ENCODE measurements at regions not wholly inside any gene's neighbourhood (a gene's known extent, or its start where the extent isn't known, plus 50 kb on each side); places are given as distances from the start of the nearest gene placed in this dataset.

DNA sequence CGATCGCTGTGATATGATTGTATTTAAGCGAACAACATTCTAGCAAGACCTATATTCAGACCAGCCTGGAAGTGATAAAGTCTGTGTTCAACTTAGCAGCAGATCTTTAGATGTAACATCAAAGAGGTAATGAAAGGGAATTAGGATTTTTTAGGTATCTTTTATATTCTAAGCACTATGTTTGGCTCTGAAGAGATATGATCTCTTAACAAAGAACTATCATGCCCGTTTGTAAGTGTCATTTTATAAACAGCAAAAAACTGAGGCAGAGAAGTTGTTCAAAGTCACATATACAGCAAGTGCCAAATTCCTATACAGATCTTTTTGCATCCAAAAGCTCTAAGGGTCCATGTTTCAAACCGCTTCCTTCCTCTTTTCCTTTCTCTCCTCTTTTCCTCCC, 53.0 kb upstream of the TIAM1 start:
- Histone ChIP-seq H3K4me3 (replicated peaks; ENCODE audit: low read depth, low read length) (no peak overlapping the region), H3K27me3 (replicated peaks; ENCODE audit: control insufficient read depth, insufficient read depth, low read length) (no peaks in the 10 kb centered on the region)

DNA sequence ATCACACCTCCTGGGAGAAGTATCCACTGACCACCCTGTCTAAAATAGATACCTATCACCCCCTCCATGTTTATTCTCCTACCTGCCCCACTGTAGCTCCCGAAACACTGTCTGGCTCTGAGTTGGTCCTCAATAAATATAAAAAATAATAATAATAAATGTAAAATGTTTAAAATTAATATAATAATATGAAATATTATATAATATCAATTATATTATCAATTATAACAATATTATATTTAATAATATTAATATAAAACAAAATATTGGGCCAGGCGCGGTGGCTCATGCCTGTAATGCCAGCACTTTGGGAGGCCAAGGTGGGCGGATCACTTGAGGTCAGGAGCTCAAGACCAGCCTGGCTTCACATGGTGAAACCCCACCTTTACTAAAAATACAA, 52.3 kb upstream of the TIAM1 start:
- DNase-seq (ENCODE audit: extremely low read depth, insufficient read length), result no peak
- TF ChIP-seq, protein P1, sequence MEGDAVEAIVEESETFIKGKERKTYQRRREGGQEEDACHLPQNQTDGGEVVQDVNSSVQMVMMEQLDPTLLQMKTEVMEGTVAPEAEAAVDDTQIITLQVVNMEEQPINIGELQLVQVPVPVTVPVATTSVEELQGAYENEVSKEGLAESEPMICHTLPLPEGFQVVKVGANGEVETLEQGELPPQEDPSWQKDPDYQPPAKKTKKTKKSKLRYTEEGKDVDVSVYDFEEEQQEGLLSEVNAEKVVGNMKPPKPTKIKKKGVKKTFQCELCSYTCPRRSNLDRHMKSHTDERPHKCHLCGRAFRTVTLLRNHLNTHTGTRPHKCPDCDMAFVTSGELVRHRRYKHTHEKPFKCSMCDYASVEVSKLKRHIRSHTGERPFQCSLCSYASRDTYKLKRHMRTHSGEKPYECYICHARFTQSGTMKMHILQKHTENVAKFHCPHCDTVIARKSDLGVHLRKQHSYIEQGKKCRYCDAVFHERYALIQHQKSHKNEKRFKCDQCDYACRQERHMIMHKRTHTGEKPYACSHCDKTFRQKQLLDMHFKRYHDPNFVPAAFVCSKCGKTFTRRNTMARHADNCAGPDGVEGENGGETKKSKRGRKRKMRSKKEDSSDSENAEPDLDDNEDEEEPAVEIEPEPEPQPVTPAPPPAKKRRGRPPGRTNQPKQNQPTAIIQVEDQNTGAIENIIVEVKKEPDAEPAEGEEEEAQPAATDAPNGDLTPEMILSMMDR (IDR thresholded peaks at IDR 0.05; ENCODE audit: insufficient read depth, low read length, poor library complexity, severe bottlenecking), result no peak
- Histone ChIP-seq H3K27me3 (replicated peaks; ENCODE audit: control insufficient read depth, insufficient read depth, low read length) (no peaks in the 10 kb centered on the region), H3K4me3 (replicated peaks; ENCODE audit: low read depth, low read length) (no peak overlapping the region), H3K36me3 (ENCODE audit: control insufficient read depth, insufficient read depth, low read length) (no peaks in the 10 kb centered on the region)

More for the DNA sequence above, 53.0 kb upstream of the TIAM1 start:
- H3K36me3 ChIP-seq (ENCODE audit: control insufficient read depth, insufficient read depth, low read length), result no peaks in the 10 kb centered on the region
- DNase-seq (ENCODE audit: extremely low read depth, insufficient read length), result no peak
- TF ChIP-seq, protein P1 (IDR thresholded peaks at IDR 0.05; ENCODE audit: insufficient read depth, low read length, poor library complexity, severe bottlenecking), result no peak

DNA sequence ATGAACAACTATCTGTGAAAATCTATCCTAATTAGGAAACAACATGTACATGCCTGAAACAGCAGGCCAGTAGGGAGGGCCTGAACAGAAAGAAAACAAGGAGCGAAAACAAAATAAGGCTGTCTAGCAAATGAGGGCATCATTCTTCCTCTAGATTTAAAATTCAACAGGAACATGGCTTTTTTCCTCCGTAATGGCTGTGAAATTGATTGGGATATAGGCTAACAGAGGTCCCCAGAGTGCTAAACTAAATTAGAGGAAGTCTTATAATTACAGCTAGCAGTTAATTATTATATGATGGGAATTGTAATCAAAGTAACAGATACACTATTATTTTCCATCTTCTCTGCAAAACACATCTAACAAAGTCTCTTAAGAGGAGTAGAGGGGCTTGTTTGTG, 51.7 kb upstream of the TIAM1 start:
- TF ChIP-seq, protein P1 (IDR thresholded peaks at IDR 0.05; ENCODE audit: insufficient read depth, low read length, poor library complexity, severe bottlenecking), result no peak
- Histone ChIP-seq H3K36me3 (ENCODE audit: control insufficient read depth, insufficient read depth, low read length) (no peaks in the 10 kb centered on the region), H3K27me3 (replicated peaks; ENCODE audit: control insufficient read depth, insufficient read depth, low read length) (no peaks in the 10 kb centered on the region; the same call in 1 of the 2 replicates), H3K4me3 (replicated peaks; ENCODE audit: low read depth, low read length) (no peak overlapping the region)
- DNase-seq (ENCODE audit: extremely low read depth, insufficient read length), result no peak

DNA sequence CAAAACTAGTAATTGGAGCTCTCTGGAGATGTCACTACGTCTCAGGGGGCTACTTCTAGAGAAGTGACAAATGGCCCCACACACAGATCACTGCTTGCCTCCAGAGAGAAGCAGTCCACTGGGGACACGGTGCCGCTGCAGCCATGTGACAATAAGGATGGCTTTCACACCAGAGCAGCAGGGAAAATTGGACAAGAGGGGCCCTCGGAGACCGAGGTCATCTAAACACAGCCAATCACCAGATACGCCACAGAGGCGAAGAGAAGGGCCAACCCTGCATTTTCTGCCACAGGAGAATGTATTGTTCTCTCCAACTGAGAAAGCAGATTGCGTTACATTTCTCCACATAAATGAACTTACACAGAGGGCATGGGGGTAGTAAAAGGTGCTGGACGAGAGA, 51.2 kb upstream of the TIAM1 start:
- DNase-seq (ENCODE audit: extremely low read depth, insufficient read length), result no peak
- TF ChIP-seq, protein P1 (IDR thresholded peaks at IDR 0.05; ENCODE audit: insufficient read depth, low read length, poor library complexity, severe bottlenecking), result no peak
- H3K4me3 ChIP-seq (replicated peaks; ENCODE audit: low read depth, low read length), result no peak overlapping the region
- no peaks in the 10 kb centered on the region; the same call in none of the 2 replicates for H3K27me3 ChIP-seq (replicated peaks; ENCODE audit: control insufficient read depth, insufficient read depth, low read length)
- H3K36me3 ChIP-seq (ENCODE audit: control insufficient read depth, insufficient read depth, low read length), result no peaks in the 10 kb centered on the region

DNA sequence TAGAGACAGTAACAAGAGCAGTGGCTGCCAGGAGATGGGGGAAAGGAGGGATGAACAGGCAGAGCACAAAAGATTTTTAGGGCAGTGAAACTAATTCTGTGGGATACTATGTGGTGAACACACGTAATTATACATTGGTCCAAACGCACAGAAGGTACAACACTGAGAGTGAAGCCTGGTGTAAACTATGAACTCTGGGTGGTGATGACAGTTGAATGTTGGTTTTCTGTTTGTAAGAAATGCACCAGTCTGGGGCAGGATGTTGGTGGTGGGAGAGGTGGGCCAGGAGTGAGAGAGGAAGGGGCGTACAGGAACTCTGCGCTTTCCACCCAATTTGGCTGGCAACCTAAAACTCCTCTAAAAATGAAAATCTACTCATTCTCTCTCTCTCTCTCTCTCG, 50.2 kb upstream of the TIAM1 start:
- no peaks in the 10 kb centered on the region for H3K36me3 ChIP-seq (ENCODE audit: control insufficient read depth, insufficient read depth, low read length)
- no peak for DNase-seq (ENCODE audit: extremely low read depth, insufficient read length)
- no peak overlapping the region for H3K4me3 ChIP-seq (replicated peaks; ENCODE audit: low read depth, low read length)
- H3K27me3 ChIP-seq (replicated peaks; ENCODE audit: control insufficient read depth, insufficient read depth, low read length), result no peaks in the 10 kb centered on the region; the same call in none of the 2 replicates
- TF ChIP-seq, protein P1 (IDR thresholded peaks at IDR 0.05; ENCODE audit: insufficient read depth, low read length, poor library complexity, severe bottlenecking), result no peak

Measured in GM06990 (cell line).